ENCODE measurements at regions not wholly inside any gene's neighbourhood (a gene's known extent, or its start where the extent isn't known, plus 50 kb on each side); places are given as distances from the start of the nearest gene placed in this dataset.
"Not testable (repeated sequence)": the region's sequence is repeated elsewhere in the genome, so short reads cannot be mapped to it uniquely, and the experiment has no call there.

- TF ChIP-seq CTCF, POLR2A (IDR thresholded peaks at IDR 0.05): not testable (repeated sequence)
Observed at GRCh38 chr7:66574768-66575167, 53.9 kb upstream of the KCTD7 start.
